ENCODE measurements at regions not wholly inside any gene's neighbourhood (a gene's known extent, or its start where the extent isn't known, plus 50 kb on each side); places are given as distances from the start of the nearest gene placed in this dataset.

GRCh38 chr3:117150628-117151027 is 441.0 kb downstream of the TUSC7 start:
- Histone ChIP-seq H3K4me1 (ENCODE audit: control insufficient read depth, insufficient read depth, low read length) (peaks cover 2% of the 10 kb centered on the region), H3K9me3 (ENCODE audit: control insufficient read depth, low read length) (no peaks in the 10 kb centered on the region), H3K4me3 (ENCODE audit: low read length) (no peak overlapping the region), H3K36me3 (ENCODE audit: control insufficient read depth, insufficient read depth, low read length) (no peaks in the 10 kb centered on the region), H3K27me3 (ENCODE audit: control insufficient read depth, insufficient read depth, low read length, poor library complexity, severe bottlenecking) (no peaks in the 10 kb centered on the region), H3K27ac (ENCODE audit: low read depth, low read length) (no peak overlapping the region), H3K9ac (ENCODE audit: extremely low read depth, low read length, poor library complexity, severe bottlenecking) (no peak overlapping the region)
- Mint-ChIP-seq H3K4me1 (peaks cover 12% of the 10 kb centered on the region), H3K36me3 (ENCODE audit: low read depth) (no peaks in the 10 kb centered on the region), H3K27ac (no peak overlapping the region), H3K9me3 (no peaks in the 10 kb centered on the region), H3K27me3 (ENCODE audit: insufficient read depth) (peaks cover 2% of the 10 kb centered on the region), H3K4me3 (no peak overlapping the region)
- DNase-seq = no peak
- 80 to 89% methylated on average over 1 to 3 of the region's 3 CpGs for WGBS, 2 experiments (ENCODE audit: insufficient coverage in 1 of 2, insufficient read length in 1 of 2)
- no peak for TF ChIP-seq CTCF (conservative IDR thresholded peaks at IDR 0.05)

- no peaks in the 10 kb centered on the region for H3K4me1 Mint-ChIP-seq
- Histone ChIP-seq H3K27ac (ENCODE audit: low read depth, low read length) (no peak overlapping the region), H3K9me3 (ENCODE audit: control insufficient read depth, low read length) (no peaks in the 10 kb centered on the region), H3K4me3 (ENCODE audit: low read length) (no peak overlapping the region), H3K4me1 (ENCODE audit: control insufficient read depth, insufficient read depth, low read length) (no peaks in the 10 kb centered on the region), H3K9ac (ENCODE audit: extremely low read depth, low read length, poor library complexity, severe bottlenecking) (no peak overlapping the region), H3K27me3 (ENCODE audit: control insufficient read depth, insufficient read depth, low read length, poor library complexity, severe bottlenecking) (no peaks in the 10 kb centered on the region), H3K36me3 (ENCODE audit: control insufficient read depth, insufficient read depth, low read length) (no peaks in the 10 kb centered on the region)
- H3K27me3 Mint-ChIP-seq (ENCODE audit: insufficient read depth) = no peaks in the 10 kb centered on the region
- no peak overlapping the region for H3K27ac Mint-ChIP-seq
- H3K4me3 Mint-ChIP-seq = no peak overlapping the region
- WGBS, 2 experiments (ENCODE audit: insufficient coverage in 1 of 2, insufficient read length in 1 of 2) = 95 to 96% methylated on average over 3 of the region's 3 CpGs
- DNase-seq = no peak
- no peaks in the 10 kb centered on the region for H3K36me3 Mint-ChIP-seq (ENCODE audit: low read depth)
- no peaks in the 10 kb centered on the region for H3K9me3 Mint-ChIP-seq
- TF ChIP-seq CTCF (conservative IDR thresholded peaks at IDR 0.05) = no peak
These were observed 450.6 kb downstream of the TUSC7 start for GRCh38 chr3:117160176-117160575.

GRCh38 chr3:117161816-117162215 is 452.2 kb downstream of the TUSC7 start:
- Histone ChIP-seq H3K36me3 (ENCODE audit: control insufficient read depth, insufficient read depth, low read length) (no peaks in the 10 kb centered on the region), H3K4me3 (ENCODE audit: low read length) (no peak overlapping the region), H3K27ac (ENCODE audit: low read depth, low read length) (no peak overlapping the region), H3K4me1 (ENCODE audit: control insufficient read depth, insufficient read depth, low read length) (no peaks in the 10 kb centered on the region), H3K9ac (ENCODE audit: extremely low read depth, low read length, poor library complexity, severe bottlenecking) (no peak overlapping the region), H3K9me3 (ENCODE audit: control insufficient read depth, low read length) (no peaks in the 10 kb centered on the region), H3K27me3 (ENCODE audit: control insufficient read depth, insufficient read depth, low read length, poor library complexity, severe bottlenecking) (no peaks in the 10 kb centered on the region)
- peak overlapping the region; percentile 15 for H3K27ac Mint-ChIP-seq
- no peaks in the 10 kb centered on the region for H3K27me3 Mint-ChIP-seq (ENCODE audit: insufficient read depth)
- DNase-seq = no peak
- H3K4me1 Mint-ChIP-seq = no peaks in the 10 kb centered on the region
- H3K4me3 Mint-ChIP-seq = no peak overlapping the region
- H3K9me3 Mint-ChIP-seq = no peaks in the 10 kb centered on the region
- no peak for TF ChIP-seq CTCF (conservative IDR thresholded peaks at IDR 0.05)
- H3K36me3 Mint-ChIP-seq (ENCODE audit: low read depth) = no peaks in the 10 kb centered on the region
- WGBS, 2 experiments (ENCODE audit: insufficient coverage in 1 of 2, insufficient read length in 1 of 2) = 89 to 90% methylated on average over 1 of the region's 1 CpG

All from endodermal cell (in vitro differentiated cells).